ENCODE measurements at regions not wholly inside any gene's neighbourhood (a gene's known extent, or its start where the extent isn't known, plus 50 kb on each side); places are given as distances from the start of the nearest gene placed in this dataset.

DNA sequence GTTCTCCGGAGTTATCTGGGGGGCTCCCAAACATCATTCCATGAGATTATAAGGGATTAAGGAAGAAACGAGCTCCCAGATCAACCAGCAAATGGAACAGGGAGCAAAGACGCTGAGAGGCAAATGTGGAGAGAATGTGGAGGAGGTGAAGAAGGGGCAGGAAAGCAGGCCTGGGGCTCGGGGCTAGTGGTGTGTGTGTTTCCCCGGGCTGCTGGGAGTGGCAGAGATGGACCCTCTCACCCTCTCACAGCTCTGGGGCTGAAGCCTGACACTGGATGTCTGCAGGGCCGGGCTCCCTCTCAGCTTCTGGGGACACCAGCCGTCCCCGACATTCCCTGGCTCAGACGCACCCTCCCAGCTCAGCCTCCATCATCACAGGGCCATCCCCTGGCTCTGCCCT is 212.6 kb downstream of the THBS2 start:
- 54% methylated on average over 9 of the region's 9 CpGs for WGBS (ENCODE audit: missing lambda C conversion rate)
- TF ChIP-seq NR3C1 (IDR thresholded peaks at IDR 0.05): no peak
- TF ChIP-seq FOSL2 (IDR thresholded peaks at IDR 0.05): no peak
- no peak for TF ChIP-seq FOSL2 (CRISPR knock-in tag; IDR thresholded peaks at IDR 0.05)
- TF ChIP-seq EHF (CRISPR knock-in tag; IDR thresholded peaks at IDR 0.05): no peak
- TF ChIP-seq, protein P1, sequence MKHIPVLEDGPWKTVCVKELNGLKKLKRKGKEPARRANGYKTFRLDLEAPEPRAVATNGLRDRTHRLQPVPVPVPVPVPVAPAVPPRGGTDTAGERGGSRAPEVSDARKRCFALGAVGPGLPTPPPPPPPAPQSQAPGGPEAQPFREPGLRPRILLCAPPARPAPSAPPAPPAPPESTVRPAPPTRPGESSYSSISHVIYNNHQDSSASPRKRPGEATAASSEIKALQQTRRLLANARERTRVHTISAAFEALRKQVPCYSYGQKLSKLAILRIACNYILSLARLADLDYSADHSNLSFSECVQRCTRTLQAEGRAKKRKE (CRISPR knock-in tag; IDR thresholded peaks at IDR 0.05; ENCODE audit: low read depth): no peak
- no peak for TF ChIP-seq RNF2 (IDR thresholded peaks at IDR 0.05; ENCODE audit: borderline replicate concordance, low read depth)
- no peak for TF ChIP-seq CBX8 (IDR thresholded peaks at IDR 0.05)
- TF ChIP-seq FOSB (CRISPR knock-in tag; IDR thresholded peaks at IDR 0.05): no peak
- no peak for TF ChIP-seq RARB (CRISPR knock-in tag; IDR thresholded peaks at IDR 0.05)
- TF ChIP-seq JUNB (IDR thresholded peaks at IDR 0.05): no peak
- TF ChIP-seq MYC (IDR thresholded peaks at IDR 0.05; ENCODE audit: borderline replicate concordance, low read length): no peak
- no peak for TF ChIP-seq HOXA7 (CRISPR knock-in tag; IDR thresholded peaks at IDR 0.05)
- TF ChIP-seq BHLHE40 (IDR thresholded peaks at IDR 0.05; ENCODE audit: low read depth, low read length): no peak
- no peak for TF ChIP-seq SMC3 (IDR thresholded peaks at IDR 0.05)
- TF ChIP-seq EP300 (IDR thresholded peaks at IDR 0.05): no peak
- TF ChIP-seq KDM1A (IDR thresholded peaks at IDR 0.05; ENCODE audit: low read depth): no peak
- TF ChIP-seq FOXS1 (CRISPR knock-in tag; IDR thresholded peaks at IDR 0.05): no peak
- no peak for TF ChIP-seq GATA3 (IDR thresholded peaks at IDR 0.05; ENCODE audit: borderline replicate concordance)
- CTCF ChIA-PET: no interaction called here
- FAIRE-seq (no peak), DNase-seq (ENCODE audit: low read depth in 1 of 2, low spot score in 1 of 2) (no peak), ATAC-seq (no peak)
- POLR2A ChIA-PET: no interaction called here
- Histone ChIP-seq H3K4me2 (no peak overlapping the region), H3K27ac (no peak overlapping the region), H3K4me1 (no peaks in the 10 kb centered on the region; the same call in 2 of the 3 replicates), H3K4me3 (no peak overlapping the region), H3K9me3 (peaks cover 10% of the 10 kb centered on the region; the same call in 2 of the 3 replicates)

DNA sequence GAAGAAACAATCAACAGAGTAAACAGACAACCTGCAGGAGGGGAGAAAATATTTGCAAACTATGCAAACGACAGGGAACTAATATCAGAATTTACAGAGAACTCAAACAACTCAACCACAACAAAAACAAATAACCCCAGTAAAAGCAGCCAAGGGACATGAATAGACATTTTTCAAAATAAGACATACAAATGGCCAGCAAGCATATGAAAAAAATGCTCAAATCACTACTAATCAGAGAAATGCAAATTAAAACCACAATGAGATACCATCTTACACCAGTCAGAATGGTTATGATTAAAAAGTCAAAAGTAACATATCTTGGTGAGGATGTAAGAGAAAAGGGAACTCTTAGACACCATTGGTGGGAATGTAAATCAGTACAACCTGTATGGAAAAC is 215.0 kb downstream of the THBS2 start:
- H3K4me3 ChIP-seq: no peak overlapping the region
- ATAC-seq: no peak
- no peak for FAIRE-seq
- WGBS (ENCODE audit: missing lambda C conversion rate): 0% methylated on average over 1 of the region's 1 CpG
- H3K9me3 ChIP-seq: peaks cover 10% of the 10 kb centered on the region; the same call in 2 of the 3 replicates
- DNase-seq (ENCODE audit: low read depth in 1 of 2, low spot score in 1 of 2): no peak
- no peak overlapping the region for H3K27ac ChIP-seq
- no peak overlapping the region for H3K4me2 ChIP-seq
- no peaks in the 10 kb centered on the region; the same call in 2 of the 3 replicates for H3K4me1 ChIP-seq
- TF ChIP-seq POLR2AphosphoS2 (conservative IDR thresholded peaks at IDR 0.05; ENCODE audit: low read length): no peak
- TF ChIP-seq BHLHE40 (IDR thresholded peaks at IDR 0.05; ENCODE audit: low read depth, low read length): no peak
- TF ChIP-seq, protein P2, sequence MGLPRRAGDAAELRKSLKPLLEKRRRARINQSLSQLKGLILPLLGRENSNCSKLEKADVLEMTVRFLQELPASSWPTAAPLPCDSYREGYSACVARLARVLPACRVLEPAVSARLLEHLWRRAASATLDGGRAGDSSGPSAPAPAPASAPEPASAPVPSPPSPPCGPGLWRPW (IDR thresholded peaks at IDR 0.05): no peak
- TF ChIP-seq CHD4 (IDR thresholded peaks at IDR 0.05; ENCODE audit: borderline replicate concordance): no peak
- TF ChIP-seq, protein P3, sequence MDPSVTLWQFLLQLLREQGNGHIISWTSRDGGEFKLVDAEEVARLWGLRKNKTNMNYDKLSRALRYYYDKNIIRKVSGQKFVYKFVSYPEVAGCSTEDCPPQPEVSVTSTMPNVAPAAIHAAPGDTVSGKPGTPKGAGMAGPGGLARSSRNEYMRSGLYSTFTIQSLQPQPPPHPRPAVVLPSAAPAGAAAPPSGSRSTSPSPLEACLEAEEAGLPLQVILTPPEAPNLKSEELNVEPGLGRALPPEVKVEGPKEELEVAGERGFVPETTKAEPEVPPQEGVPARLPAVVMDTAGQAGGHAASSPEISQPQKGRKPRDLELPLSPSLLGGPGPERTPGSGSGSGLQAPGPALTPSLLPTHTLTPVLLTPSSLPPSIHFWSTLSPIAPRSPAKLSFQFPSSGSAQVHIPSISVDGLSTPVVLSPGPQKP (IDR thresholded peaks at IDR 0.05; ENCODE audit: low read depth, low read length): no peak
- no peak for TF ChIP-seq MAFK (IDR thresholded peaks at IDR 0.05; ENCODE audit: partially characterized antibody)
- TF ChIP-seq RCOR1 (IDR thresholded peaks at IDR 0.05; ENCODE audit: low read depth, low read length): no peak
- TF ChIP-seq ZNF302 (CRISPR knock-in tag; IDR thresholded peaks at IDR 0.05): no peak
- no peak for TF ChIP-seq SMC3 (IDR thresholded peaks at IDR 0.05)
- no peak for TF ChIP-seq KDM1A (IDR thresholded peaks at IDR 0.05; ENCODE audit: low read depth)
- TF ChIP-seq, protein P4, sequence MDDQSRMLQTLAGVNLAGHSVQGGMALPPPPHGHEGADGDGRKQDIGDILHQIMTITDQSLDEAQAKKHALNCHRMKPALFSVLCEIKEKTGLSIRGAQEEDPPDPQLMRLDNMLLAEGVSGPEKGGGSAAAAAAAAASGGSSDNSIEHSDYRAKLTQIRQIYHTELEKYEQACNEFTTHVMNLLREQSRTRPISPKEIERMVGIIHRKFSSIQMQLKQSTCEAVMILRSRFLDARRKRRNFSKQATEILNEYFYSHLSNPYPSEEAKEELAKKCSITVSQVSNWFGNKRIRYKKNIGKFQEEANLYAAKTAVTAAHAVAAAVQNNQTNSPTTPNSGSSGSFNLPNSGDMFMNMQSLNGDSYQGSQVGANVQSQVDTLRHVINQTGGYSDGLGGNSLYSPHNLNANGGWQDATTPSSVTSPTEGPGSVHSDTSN (IDR thresholded peaks at IDR 0.05): no peak
- TF ChIP-seq NPAS2 (CRISPR knock-in tag; IDR thresholded peaks at IDR 0.05; ENCODE audit: borderline replicate concordance): no peak
- no peak for TF ChIP-seq SREBF2 (IDR thresholded peaks at IDR 0.05)
- TF ChIP-seq EHF (CRISPR knock-in tag; IDR thresholded peaks at IDR 0.05): no peak
- TF ChIP-seq, protein P5, sequence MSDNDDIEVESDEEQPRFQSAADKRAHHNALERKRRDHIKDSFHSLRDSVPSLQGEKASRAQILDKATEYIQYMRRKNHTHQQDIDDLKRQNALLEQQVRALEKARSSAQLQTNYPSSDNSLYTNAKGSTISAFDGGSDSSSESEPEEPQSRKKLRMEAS (IDR thresholded peaks at IDR 0.05): no peak
- TF ChIP-seq CBX8 (IDR thresholded peaks at IDR 0.05): no peak
- no peak for TF ChIP-seq FOXS1 (CRISPR knock-in tag; IDR thresholded peaks at IDR 0.05)
- CTCF ChIA-PET: no interaction called here
- POLR2A ChIA-PET: no interaction called here

Data from A549 (cell line).